Endothelial cell of umbilical vein (primary cell): ENCODE measurements at regions not wholly inside any gene's neighbourhood (a gene's known extent, or its start where the extent isn't known, plus 50 kb on each side); places are given as distances from the start of the nearest gene placed in this dataset.

ENCODE experiments used
- BruUV-seq: library from RNA; stranded (reverse); fragments of 400-500 nt; replicated peaks from 2 replicates; lab custom pipeline; 2021; lab: Mats Ljungman, UMichigan
- CTCF ChIA-PET: fragments of 300-600, 350-600 bp; sonication (Branson Sonifier 250); formaldehyde crosslinking; loops from one replicate; lab custom pipeline; 2021; ENCODE audit warnings: antibody characterized with exemption, inconsistent platforms; lab: Charles Lee
- POLR2A ChIA-PET: fragments of 300-600, 350-600 bp; sonication (Branson Sonifier 250); formaldehyde crosslinking; loops from one replicate; lab custom pipeline; 2021; ENCODE audit warnings: antibody characterized with exemption, inconsistent platforms; lab: Charles Lee
- DNase-seq: peaks from one replicate; pipeline ENCODE4 v3.0.0-alpha.2; 2011; ENCODE audit warnings: low read depth, low spot score
- FAIRE-seq: peaks from 2 replicates; lab custom pipeline; 2011; peaks lifted over from hg19 to GRCh38; lab: Jason Lieb, UNC
- H2AFZ ChIP-seq: 2 replicates; pipeline ENCODE4 v1.6.0; 2012; ENCODE audit warnings: low read depth, low read length, control low read depth, inconsistent platforms
- H3K27ac ChIP-seq: 2 replicates; pipeline ENCODE4 v1.5.1; 2011; ENCODE audit warnings: low read depth, mild to moderate bottlenecking, control low read depth, low read length, moderate library complexity; ENCODE audit not compliant: insufficient read depth
- H3K27me3 ChIP-seq, 2 experiments: 2 replicates each; pipeline versions ENCODE4 v1.6.0 to v1.6.1; 2011; ENCODE audit warnings: low read length in 2 of 2, mixed read lengths in 1 of 2; ENCODE audit not compliant: control insufficient read depth in 2 of 2, insufficient read depth in 2 of 2
- H3K36me3 ChIP-seq, 2 experiments: 2 replicates in 1 of 2; 3 replicates in 1 of 2; pipeline ENCODE4 v1.5.1; 2011; ENCODE audit warnings: low read length in 2 of 2, mild to moderate bottlenecking in 1 of 2, moderate library complexity in 1 of 2; ENCODE audit not compliant: control insufficient read depth in 2 of 2, insufficient read depth in 2 of 2; ENCODE audit errors: extremely low read depth in 1 of 2
- H3K4me1 ChIP-seq: 3 replicates; pipeline ENCODE4 v1.5.1; 2011; ENCODE audit warnings: mild to moderate bottlenecking, low read length; ENCODE audit not compliant: control insufficient read depth, insufficient read depth; ENCODE audit errors: extremely low read depth
- H3K4me2 ChIP-seq: 2 replicates; pipeline ENCODE4 v1.6.1; 2011; ENCODE audit warnings: low read length, control low read depth, mixed read lengths; ENCODE audit not compliant: insufficient read depth
- H3K4me3 ChIP-seq, 3 experiments: fragments of 200-600 bp in 1 of 3; sonication (generic), shearing (Covaris generic) in 1 of 3; replicated peaks in 1 of 3; 2 replicates each; pipeline ENCODE4 v1.5.1; 2011 to 2016; ENCODE audit warnings: control low read depth in 3 of 3, low read length in 3 of 3, mild to moderate bottlenecking in 2 of 3, inconsistent platforms in 1 of 3, low read depth in 1 of 3, moderate library complexity in 1 of 3; ENCODE audit not compliant: insufficient read depth in 1 of 3
- H3K79me2 ChIP-seq: 2 replicates; pipeline ENCODE4 v1.6.0; 2012; ENCODE audit warnings: low read length, inconsistent platforms; ENCODE audit not compliant: control insufficient read depth, insufficient read depth
- H3K9ac ChIP-seq: replicated peaks from 2 replicates; pipeline ENCODE3; 2011; ENCODE audit warnings: low read length, control low read depth; ENCODE audit not compliant: insufficient read depth; ENCODE audit errors: extremely low read depth
- H3K9me1 ChIP-seq: replicated peaks from 3 replicates; pipeline ENCODE4 v1.6.0; 2011; ENCODE audit warnings: mild to moderate bottlenecking, low read length; ENCODE audit not compliant: control insufficient read depth, insufficient read depth; ENCODE audit errors: extremely low read depth
- H3K9me3 ChIP-seq: replicated peaks from 2 replicates; pipeline ENCODE4 v1.5.1; 2012; ENCODE audit warnings: low read length, inconsistent platforms; ENCODE audit not compliant: control insufficient read depth, insufficient read depth
- H4K20me1 ChIP-seq: replicated peaks from 2 replicates; pipeline ENCODE3; 2011; ENCODE audit warnings: mild to moderate bottlenecking, low read length; ENCODE audit not compliant: control insufficient read depth, insufficient read depth; ENCODE audit errors: extremely low read depth
- CTCF ChIP-seq, 2 donors: IDR thresholded peaks; 1 replicate in 1 of 2; 2 replicates in 1 of 2; pipeline ENCODE4 v1.5.1; 2011; ENCODE audit warnings: low read length in 2 of 2, mild to moderate bottlenecking in 2 of 2, moderate library complexity in 2 of 2, control low read depth in 1 of 2, inconsistent platforms in 1 of 2, low read depth in 1 of 2; ENCODE audit not compliant: insufficient read depth in 1 of 2; ENCODE audit errors: extremely low read depth in 1 of 2
- EZH2 ChIP-seq: IDR thresholded peaks from 2 replicates; pipeline ENCODE4 v1.6.1; 2012; ENCODE audit warnings: borderline replicate concordance, low read depth, mild to moderate bottlenecking, moderate library complexity, low read length, inconsistent platforms; ENCODE audit not compliant: severe bottlenecking
- FOS ChIP-seq: IDR thresholded peaks from 2 replicates; pipeline ENCODE4 v1.6.1; 2011; ENCODE audit warnings: mild to moderate bottlenecking, low read length, moderate library complexity, borderline replicate concordance; ENCODE audit not compliant: insufficient read depth
- GATA2 ChIP-seq: IDR thresholded peaks from 2 replicates; pipeline ENCODE4 v1.7.0; 2011; ENCODE audit warnings: low read depth, mild to moderate bottlenecking, moderate library complexity, mixed read lengths, low read length; ENCODE audit not compliant: insufficient read length, insufficient read depth
- JUN ChIP-seq: IDR thresholded peaks from 2 replicates; pipeline ENCODE4 v1.6.1; 2011; ENCODE audit warnings: borderline replicate concordance, low read depth; ENCODE audit not compliant: insufficient read length, insufficient read depth
- MAX ChIP-seq: IDR thresholded peaks from 2 replicates; pipeline ENCODE4 v1.6.1; 2011; ENCODE audit not compliant: insufficient read depth, insufficient read length
- MYC ChIP-seq: IDR thresholded peaks from one replicate; pipeline ENCODE4 v1.6.1; 2011; ENCODE audit warnings: mild to moderate bottlenecking, low read depth, low read length
- POLR2A ChIP-seq: IDR thresholded peaks from 2 replicates; pipeline ENCODE4 v1.6.1; 2012; ENCODE audit warnings: low read depth, mild to moderate bottlenecking, control low read depth, low read length
- POLR2AphosphoS5 ChIP-seq: IDR thresholded peaks from 2 replicates; pipeline ENCODE4 v1.6.1; 2012; ENCODE audit warnings: low read depth, mild to moderate bottlenecking, control low read depth, low read length, moderate library complexity; ENCODE audit not compliant: insufficient read depth
- dilution Hi-C: fragments of 300-500 bp; cut with MboI; formaldehyde crosslinking; loops from one replicate; pipeline ENCODE4 v1.15.0; 2019; ENCODE audit warnings: low sequenced_read_pairs; ENCODE audit not compliant: extremely low pct_ligation_motif_present
- intact Hi-C: fragments of 100-400 bp; cut with micrococcal nuclease; formaldehyde crosslinking; loops from one replicate; pipeline ENCODE4 v1.10.0; 2022

GRCh38 chr13:84739021-84739420 lies 856.7 kb upstream of the SLITRK1 start:
- no peak overlapping the region for H3K4me3 ChIP-seq
- H2AFZ ChIP-seq = no peak overlapping the region
- H3K4me2 ChIP-seq = no peak overlapping the region
- H3K9me3 ChIP-seq = peaks cover 2% of the 10 kb centered on the region
- H3K36me3 ChIP-seq = no peaks in the 10 kb centered on the region
- ChIA-PET CTCF (no interaction called here), POLR2A (no interaction called here)
- no peaks in the 10 kb centered on the region for H3K79me2 ChIP-seq
- H3K9ac ChIP-seq = no peak overlapping the region
- H4K20me1 ChIP-seq = no peaks in the 10 kb centered on the region
- FAIRE-seq (no peak), DNase-seq (no peak)
- dilution Hi-C loops (no loop called here), intact Hi-C loops (no loop called here)
- TF ChIP-seq MYC = no peak
- no peak for TF ChIP-seq CTCF (IDR thresholded peaks at IDR 0.05; ENCODE audit: extremely low read depth in 1 of 2, insufficient read depth in 1 of 2, low read depth in 1 of 2, low read length in 2 of 2)
- no peaks in the 10 kb centered on the region for H3K27me3 ChIP-seq
- no TSS peak for BruUV-seq
- H3K4me1 ChIP-seq = no peaks in the 10 kb centered on the region
- H3K9me1 ChIP-seq = no peaks in the 10 kb centered on the region
- no peak overlapping the region for H3K27ac ChIP-seq

- TF ChIP-seq CTCF (IDR thresholded peaks at IDR 0.05; ENCODE audit: extremely low read depth in 1 of 2, insufficient read depth in 1 of 2, low read depth in 1 of 2, low read length in 2 of 2) = no peak
- no peak for TF ChIP-seq FOS
- TF ChIP-seq JUN = no peak
- no peak for TF ChIP-seq GATA2
- TF ChIP-seq MYC = no peak
- TF ChIP-seq POLR2A = no peak
- TF ChIP-seq MAX = no peak
- no peak for TF ChIP-seq EZH2
- TF ChIP-seq POLR2AphosphoS5 = no peak
- no TSS peak for BruUV-seq
- Histone ChIP-seq H3K9me3 (peaks cover 2% of the 10 kb centered on the region), H2AFZ (no peak overlapping the region), H3K4me1 (no peaks in the 10 kb centered on the region), H3K36me3 (no peaks in the 10 kb centered on the region), H3K27ac (no peak overlapping the region), H3K9ac (no peak overlapping the region), H3K9me1 (no peaks in the 10 kb centered on the region), H3K4me2 (no peak overlapping the region), H3K4me3 (no peak overlapping the region), H3K27me3 (no peaks in the 10 kb centered on the region), H4K20me1 (no peaks in the 10 kb centered on the region), H3K79me2 (no peaks in the 10 kb centered on the region)
- FAIRE-seq = no peak
- intact Hi-C loops = no loop called here
- DNase-seq = no peak
- ChIA-PET POLR2A (no interaction called here), CTCF (no interaction called here)
- dilution Hi-C loops = no loop called here
Measured at GRCh38 chr13:84737661-84738060, 855.4 kb upstream of the SLITRK1 start.
